ENCODE measurements at regions not wholly inside any gene's neighbourhood (a gene's known extent, or its start where the extent isn't known, plus 50 kb on each side); places are given as distances from the start of the nearest gene placed in this dataset.
"Not testable (repeated sequence)": the region's sequence is repeated elsewhere in the genome, so short reads cannot be mapped to it uniquely, and the experiment has no call there.

GRCh38 chr13:110991991-110992508, 77.2 kb upstream of the ANKRD10 start:
- FAIRE-seq (no peak), DNase-seq (ENCODE audit: insufficient read length) (no peak)
- TF ChIP-seq POLR2AphosphoS5 (IDR thresholded peaks at IDR 0.05; ENCODE audit: low read depth, low read length) (no peak), POLR2A (IDR thresholded peaks at IDR 0.05; ENCODE audit: low read depth, low read length) (no peak), TAF1 (IDR thresholded peaks at IDR 0.05; ENCODE audit: borderline replicate concordance, low read depth, low read length) (no peak)

- DNase-seq (ENCODE audit: insufficient read length) (no peak), FAIRE-seq (no peak)
- no peak for TF ChIP-seq POLR2AphosphoS5 (IDR thresholded peaks at IDR 0.05; ENCODE audit: low read depth, low read length)
- no peak for TF ChIP-seq TAF1 (IDR thresholded peaks at IDR 0.05; ENCODE audit: borderline replicate concordance, low read depth, low read length)
- TF ChIP-seq POLR2A (IDR thresholded peaks at IDR 0.05; ENCODE audit: low read depth, low read length): no peak
Measured at GRCh38 chr13:110989331-110989730, 74.5 kb upstream of the ANKRD10 start.

GRCh38 chr13:110985541-110985940, 70.7 kb upstream of the ANKRD10 start:
- TF ChIP-seq POLR2AphosphoS5 (IDR thresholded peaks at IDR 0.05; ENCODE audit: low read depth, low read length) (no peak), POLR2A (IDR thresholded peaks at IDR 0.05; ENCODE audit: low read depth, low read length) (no peak), TAF1 (IDR thresholded peaks at IDR 0.05; ENCODE audit: borderline replicate concordance, low read depth, low read length) (no peak)
- DNase-seq (ENCODE audit: insufficient read length) (no peak), FAIRE-seq (no peak)

DNA sequence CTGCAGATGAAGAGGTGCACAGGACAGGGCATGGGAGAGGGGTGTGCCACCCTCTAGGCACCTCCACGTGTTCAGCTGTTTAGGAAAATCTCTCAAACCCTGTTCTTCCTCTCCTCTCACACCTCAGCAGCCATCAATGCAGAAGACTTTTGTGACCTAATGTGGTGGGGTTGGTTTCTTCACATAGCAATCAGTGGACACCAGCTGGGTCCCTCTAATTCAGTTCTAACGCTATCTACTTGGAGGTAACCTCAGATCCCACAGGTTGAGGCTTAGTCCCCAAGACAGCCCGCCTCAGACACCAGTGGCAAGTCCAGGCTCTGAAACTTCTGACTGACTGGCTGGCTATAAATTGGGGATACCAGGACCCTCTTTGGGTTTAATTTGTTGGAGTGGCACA, 69.9 kb upstream of the ANKRD10 start:
- no peak for DNase-seq (ENCODE audit: insufficient read length)
- TF ChIP-seq TAF1 (IDR thresholded peaks at IDR 0.05; ENCODE audit: borderline replicate concordance, low read depth, low read length) (no peak), POLR2AphosphoS5 (IDR thresholded peaks at IDR 0.05; ENCODE audit: low read depth, low read length) (no peak), POLR2A (IDR thresholded peaks at IDR 0.05; ENCODE audit: low read depth, low read length) (no peak)
- FAIRE-seq: no peak

- FAIRE-seq (no peak), DNase-seq (ENCODE audit: insufficient read length) (no peak)
- TF ChIP-seq TAF1 (IDR thresholded peaks at IDR 0.05; ENCODE audit: borderline replicate concordance, low read depth, low read length) (no peak), POLR2A (IDR thresholded peaks at IDR 0.05; ENCODE audit: low read depth, low read length) (no peak), POLR2AphosphoS5 (IDR thresholded peaks at IDR 0.05; ENCODE audit: low read depth, low read length) (no peak)
Measured at GRCh38 chr13:110984381-110984780, 69.5 kb upstream of the ANKRD10 start.

DNA sequence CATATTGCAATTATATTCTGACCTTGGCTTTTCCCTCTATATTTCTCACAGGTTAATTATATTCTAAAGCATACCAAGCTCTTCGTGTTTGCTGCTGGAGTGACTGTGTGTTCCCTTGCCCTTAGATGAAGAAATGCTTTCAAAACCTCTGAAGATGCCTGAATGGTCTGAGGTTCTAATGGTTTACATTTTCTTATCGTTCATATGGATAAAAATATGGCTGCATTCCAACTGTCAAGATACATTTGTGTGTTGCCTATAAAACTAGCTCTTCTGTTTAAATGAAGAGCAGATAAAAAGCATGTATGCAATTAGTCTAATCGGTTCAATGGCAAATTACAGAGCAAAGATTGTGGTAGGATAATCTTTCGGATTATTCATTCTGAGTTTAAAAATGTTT, 68.4 kb upstream of the ANKRD10 start:
- FAIRE-seq: no peak
- TF ChIP-seq POLR2A (IDR thresholded peaks at IDR 0.05; ENCODE audit: low read depth, low read length) (no peak), POLR2AphosphoS5 (IDR thresholded peaks at IDR 0.05; ENCODE audit: low read depth, low read length) (no peak), TAF1 (IDR thresholded peaks at IDR 0.05; ENCODE audit: borderline replicate concordance, low read depth, low read length) (no peak)

GRCh38 chr13:110981379-110981778, 66.5 kb upstream of the ANKRD10 start:
- TF ChIP-seq TAF1 (IDR thresholded peaks at IDR 0.05; ENCODE audit: borderline replicate concordance, low read depth, low read length) (no peak), POLR2A (IDR thresholded peaks at IDR 0.05; ENCODE audit: low read depth, low read length) (no peak), POLR2AphosphoS5 (IDR thresholded peaks at IDR 0.05; ENCODE audit: low read depth, low read length) (no peak)
- DNase-seq (ENCODE audit: insufficient read length): no peak
- FAIRE-seq: no peak

More for the DNA sequence above, 68.4 kb upstream of the ANKRD10 start:
- no peak for DNase-seq (ENCODE audit: insufficient read length)

GRCh38 chr13:110980921-110981320, 66.1 kb upstream of the ANKRD10 start:
- FAIRE-seq: no peak
- DNase-seq (ENCODE audit: insufficient read length): no peak
- TF ChIP-seq TAF1 (IDR thresholded peaks at IDR 0.05; ENCODE audit: borderline replicate concordance, low read depth, low read length) (no peak), POLR2A (IDR thresholded peaks at IDR 0.05; ENCODE audit: low read depth, low read length) (no peak), POLR2AphosphoS5 (IDR thresholded peaks at IDR 0.05; ENCODE audit: low read depth, low read length) (no peak)

DNA sequence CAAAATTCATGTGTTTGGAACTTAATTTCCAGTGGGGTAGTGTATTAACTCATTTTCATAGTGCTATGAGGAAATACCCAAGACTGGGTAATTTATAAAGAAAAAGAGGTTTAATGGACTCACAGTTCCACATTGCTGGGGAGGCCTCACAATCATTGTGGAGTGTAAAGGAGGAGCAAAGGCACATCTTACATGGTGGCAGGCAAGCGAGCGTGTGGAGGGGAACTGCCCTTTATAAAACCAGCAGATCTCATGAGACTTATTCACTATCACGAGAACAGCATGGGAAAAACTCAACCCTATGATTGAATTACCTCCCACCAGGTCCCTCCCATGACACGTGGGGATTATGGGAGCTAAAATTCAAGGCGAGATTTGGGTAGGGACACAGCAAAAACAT, 64.3 kb upstream of the ANKRD10 start:
- not testable (repeated sequence) for DNase-seq (ENCODE audit: insufficient read length); FAIRE-seq

DNA sequence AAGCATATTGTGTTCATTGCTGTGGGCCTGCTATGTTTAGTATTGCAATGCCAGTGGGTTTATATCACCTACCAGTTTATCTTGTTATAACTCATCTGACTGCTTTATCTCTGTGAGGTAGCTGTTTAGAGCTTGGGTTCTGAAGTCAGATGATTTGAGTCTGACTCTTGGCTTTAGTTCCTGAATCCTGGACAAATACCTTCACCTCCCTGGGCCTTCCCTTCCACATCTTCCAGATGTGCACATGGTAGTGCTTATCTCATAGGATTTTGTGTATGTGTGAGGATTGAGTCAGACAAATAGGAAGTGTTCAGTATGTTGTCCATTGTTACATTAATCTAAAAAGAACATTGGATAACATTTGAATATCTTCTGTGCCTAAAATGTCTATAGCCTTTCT, 63.5 kb upstream of the ANKRD10 start:
- TF ChIP-seq POLR2AphosphoS5 (IDR thresholded peaks at IDR 0.05; ENCODE audit: low read depth, low read length) (no peak), TAF1 (IDR thresholded peaks at IDR 0.05; ENCODE audit: borderline replicate concordance, low read depth, low read length) (no peak), POLR2A (IDR thresholded peaks at IDR 0.05; ENCODE audit: low read depth, low read length) (no peak)
- DNase-seq (ENCODE audit: insufficient read length) (no peak), FAIRE-seq (no peak)

GRCh38 chr13:110976785-110977184, 61.9 kb upstream of the ANKRD10 start:
- DNase-seq (ENCODE audit: insufficient read length) (no peak), FAIRE-seq (no peak)

GRCh38 chr13:110973007-110973700, 58.3 kb upstream of the ANKRD10 start:
- FAIRE-seq: no peak
- no peak for DNase-seq (ENCODE audit: insufficient read length)
- TF ChIP-seq POLR2AphosphoS5 (IDR thresholded peaks at IDR 0.05; ENCODE audit: low read depth, low read length): no peak

More at GRCh38 chr13:110976785-110977184, 61.9 kb upstream of the ANKRD10 start:
- no peak for TF ChIP-seq POLR2A (IDR thresholded peaks at IDR 0.05; ENCODE audit: low read depth, low read length)
- no peak for TF ChIP-seq TAF1 (IDR thresholded peaks at IDR 0.05; ENCODE audit: borderline replicate concordance, low read depth, low read length)
- no peak for TF ChIP-seq POLR2AphosphoS5 (IDR thresholded peaks at IDR 0.05; ENCODE audit: low read depth, low read length)
